Ovary (tissue), 7 donors: ENCODE measurements at regions not wholly inside any gene's neighbourhood (a gene's known extent, or its start where the extent isn't known, plus 50 kb on each side); places are given as distances from the start of the nearest gene placed in this dataset.

Experiments
- DNase-seq, 5 donors: peaks; one replicate each; pipeline ENCODE4 v3.0.0-alpha.2; 2019 to 2020
- H3K27ac ChIP-seq, 2 donors: fragments of 200-600 bp; one replicate each; pipeline versions ENCODE4 v1.5.1 to v1.8.0; 2019 to 2022
- H3K27me3 ChIP-seq: fragments of 200-600 bp; one replicate; pipeline ENCODE4 v1.8.0; 2022
- H3K36me3 ChIP-seq: fragments of 200-600 bp; sonication (generic); one replicate; pipeline ENCODE4 v1.5.1; 2019
- H3K4me1 ChIP-seq: one replicate; pipeline ENCODE4 v1.8.1; 2013; ENCODE audit warnings: mild to moderate bottlenecking, moderate library complexity; ENCODE audit not compliant: insufficient read depth
- H3K4me3 ChIP-seq: fragments of 200-600 bp; sonication (generic); one replicate; pipeline ENCODE4 v1.5.1; 2017
- H3K9me3 ChIP-seq, 2 donors: fragments of 200-600 bp in 1 of 2; sonication (generic) in 1 of 2; one replicate each; pipeline versions ENCODE4 v1.5.1 to v1.8.1; 2013 to 2019; ENCODE audit warnings: mild to moderate bottlenecking in 1 of 2, moderate library complexity in 1 of 2
- EP300 ChIP-seq: sonication (generic); formaldehyde crosslinking; IDR thresholded peaks from one replicate; pipeline ENCODE4 v1.6.1; 2017; ENCODE audit warnings: antibody characterized with exemption
- POLR2A ChIP-seq: fragments of 450-650 bp; IDR thresholded peaks from one replicate; pipeline ENCODE4 v1.6.1; 2017; ENCODE audit warnings: antibody characterized with exemption, mild to moderate bottlenecking, moderate library complexity
- WGBS, 3 donors: extraction: QIAGEN DNeasy Blood & Tissue Kit in 1 of 3; methylation state at CpG; one replicate each; pipeline versions ENCODE4 v1.1.5 to v1.1.7; 2013 to 2017; 5-methylcytosine and 5-hydroxymethylcytosine counted together
- intact Hi-C, 4 donors: fragments of 100-400 bp; cut with DNase I; formaldehyde crosslinking; loops; one replicate each; pipeline versions ENCODE4 v1.11.0 to v1.15.1; 2022 to 2023
- TF ChIP-seq, protein P1 (sequence below), 3 donors: fragments of 450-650 bp in 2 of 3; fragments of 200-600 bp in 1 of 3; IDR thresholded peaks; one replicate each; pipeline versions ENCODE4 v1.5.1 to v1.8.0; 2016 to 2022; ENCODE audit warnings: antibody characterized with exemption in 3 of 3, mild to moderate bottlenecking in 1 of 3
- donor health status: DM: no; HTN: no; CAD: no; lungs with moderate emphysema.
- donor health status: DM: no; HTN: no; CAD: no.
- donor health status: Bipolar disorder and iron deficiency.
- donor health status: DM: no; HTN: no; CAD: no.
- donor health status: DM: yes; HTN: yes; CAD: no.

DNA sequence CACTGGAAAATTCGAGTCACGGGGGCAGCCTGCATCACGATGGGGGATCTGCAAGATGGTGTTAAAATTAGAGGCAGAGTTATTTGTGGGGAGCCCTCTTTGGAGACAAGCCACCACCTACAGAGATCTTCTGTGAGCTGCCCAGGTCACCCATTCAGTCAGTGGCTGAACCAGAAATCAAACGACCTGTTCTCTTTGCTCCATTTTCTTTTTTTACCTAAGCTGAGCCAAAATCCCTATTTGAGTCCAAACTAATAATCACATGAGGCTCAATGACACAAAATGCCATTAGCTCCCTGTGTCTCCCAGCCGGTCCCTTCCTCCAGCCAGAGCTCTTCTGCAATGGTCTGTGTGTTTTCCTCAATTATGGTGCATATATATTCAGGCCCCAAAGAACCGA, 394.2 kb downstream of the AGTPBP1 start:
- H3K9me3 ChIP-seq: no peaks in the 10 kb centered on the region
- H3K4me3 ChIP-seq: no peak overlapping the region
- no peaks in the 10 kb centered on the region for H3K27me3 ChIP-seq
- TF ChIP-seq EP300 (no peak), POLR2A (no peak)
- TF ChIP-seq, protein P1, sequence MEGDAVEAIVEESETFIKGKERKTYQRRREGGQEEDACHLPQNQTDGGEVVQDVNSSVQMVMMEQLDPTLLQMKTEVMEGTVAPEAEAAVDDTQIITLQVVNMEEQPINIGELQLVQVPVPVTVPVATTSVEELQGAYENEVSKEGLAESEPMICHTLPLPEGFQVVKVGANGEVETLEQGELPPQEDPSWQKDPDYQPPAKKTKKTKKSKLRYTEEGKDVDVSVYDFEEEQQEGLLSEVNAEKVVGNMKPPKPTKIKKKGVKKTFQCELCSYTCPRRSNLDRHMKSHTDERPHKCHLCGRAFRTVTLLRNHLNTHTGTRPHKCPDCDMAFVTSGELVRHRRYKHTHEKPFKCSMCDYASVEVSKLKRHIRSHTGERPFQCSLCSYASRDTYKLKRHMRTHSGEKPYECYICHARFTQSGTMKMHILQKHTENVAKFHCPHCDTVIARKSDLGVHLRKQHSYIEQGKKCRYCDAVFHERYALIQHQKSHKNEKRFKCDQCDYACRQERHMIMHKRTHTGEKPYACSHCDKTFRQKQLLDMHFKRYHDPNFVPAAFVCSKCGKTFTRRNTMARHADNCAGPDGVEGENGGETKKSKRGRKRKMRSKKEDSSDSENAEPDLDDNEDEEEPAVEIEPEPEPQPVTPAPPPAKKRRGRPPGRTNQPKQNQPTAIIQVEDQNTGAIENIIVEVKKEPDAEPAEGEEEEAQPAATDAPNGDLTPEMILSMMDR (IDR thresholded peaks at IDR 0.05): no peak
- intact Hi-C loops: no loop called here
- WGBS, 3 donors: 70 to 76% (median 73%) methylated on average over 6 of the region's 6 CpGs
- H3K4me1 ChIP-seq: no peaks in the 10 kb centered on the region
- no peak for DNase-seq
- H3K27ac ChIP-seq: no peak overlapping the region
- H3K36me3 ChIP-seq: no peaks in the 10 kb centered on the region

DNA sequence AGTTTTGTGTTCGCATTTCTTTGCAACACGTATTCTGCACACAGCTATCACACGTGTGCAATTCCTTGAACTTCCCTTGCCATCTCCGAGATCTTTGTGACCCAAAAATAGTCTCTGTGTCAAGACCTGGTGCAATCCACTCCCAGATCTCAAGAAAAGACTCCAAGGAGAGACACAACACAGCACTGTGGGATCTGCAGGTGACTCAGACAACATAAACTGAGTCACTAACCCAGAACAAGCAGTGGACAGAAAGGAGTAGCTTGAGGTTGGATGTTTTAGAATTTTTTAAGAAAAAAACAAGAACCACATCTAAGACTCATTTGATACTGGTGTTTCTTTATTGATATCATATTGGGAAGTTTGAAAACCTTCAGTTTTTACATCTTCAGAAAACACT, 396.9 kb downstream of the AGTPBP1 start:
- TF ChIP-seq POLR2A (no peak), EP300 (no peak)
- TF ChIP-seq, protein P1 (IDR thresholded peaks at IDR 0.05): no peak
- WGBS, 3 donors: 42 to 52% (median 47%) methylated on average over 4 of the region's 4 CpGs
- Histone ChIP-seq H3K36me3 (no peaks in the 10 kb centered on the region), H3K4me3 (no peak overlapping the region), H3K9me3 (no peaks in the 10 kb centered on the region), H3K27me3 (no peaks in the 10 kb centered on the region), H3K27ac (no peak overlapping the region), H3K4me1 (no peaks in the 10 kb centered on the region)
- intact Hi-C loops: no loop called here
- DNase-seq: no peak

DNA sequence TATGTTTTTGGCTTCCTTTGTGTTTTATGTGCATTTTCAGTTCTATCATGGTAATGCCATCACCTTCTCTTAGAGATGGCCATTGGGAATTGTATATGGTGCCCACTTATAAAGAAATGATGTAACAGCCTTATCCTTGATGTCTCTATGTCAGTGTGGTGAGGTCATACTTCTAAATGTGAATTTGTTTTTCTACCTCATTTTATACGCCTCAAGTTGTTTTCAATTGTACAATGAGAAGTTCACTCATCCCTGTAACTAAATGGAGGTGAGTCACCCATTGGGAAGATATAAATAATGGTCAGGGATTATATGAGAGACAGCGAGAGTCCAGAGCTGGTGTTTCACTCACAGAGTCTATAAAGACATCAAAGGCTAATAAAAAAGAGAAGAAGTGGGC, 402.4 kb downstream of the AGTPBP1 start:
- intact Hi-C loops: no loop called here
- Histone ChIP-seq H3K4me1 (no peaks in the 10 kb centered on the region), H3K4me3 (no peak overlapping the region), H3K27me3 (no peaks in the 10 kb centered on the region), H3K27ac (no peak overlapping the region), H3K36me3 (no peaks in the 10 kb centered on the region), H3K9me3 (no peaks in the 10 kb centered on the region)
- 37 to 44% (median 43%) methylated on average over 2 of the region's 2 CpGs for WGBS, 3 donors
- DNase-seq: no peak
- TF ChIP-seq EP300 (no peak), POLR2A (no peak)
- TF ChIP-seq, protein P1 (IDR thresholded peaks at IDR 0.05): no peak

DNA sequence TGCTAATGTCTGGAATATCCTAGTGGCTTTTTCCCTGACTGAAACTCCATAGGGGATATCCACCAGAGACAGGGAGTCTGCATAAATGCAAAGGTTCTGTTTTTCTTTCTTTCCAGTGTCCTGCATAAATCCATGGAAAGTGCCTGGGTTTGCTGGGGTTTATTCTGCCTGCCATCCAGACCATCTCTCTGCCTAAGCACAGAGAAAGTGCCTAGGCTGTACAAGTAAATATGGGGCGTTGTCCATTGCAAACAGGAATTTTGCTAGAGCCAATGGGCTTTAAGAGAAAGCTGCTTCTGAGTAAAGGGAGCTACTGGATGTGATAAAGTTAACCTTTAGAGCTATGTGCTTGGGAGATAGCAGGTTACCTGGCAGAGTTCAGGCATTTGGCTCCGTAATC, 407.5 kb downstream of the AGTPBP1 start:
- no peaks in the 10 kb centered on the region for H3K9me3 ChIP-seq

More for the DNA sequence above, 407.5 kb downstream of the AGTPBP1 start:
- WGBS, 3 donors: 58 to 66% (median 64%) methylated on average over 2 of the region's 2 CpGs
- intact Hi-C loops: no loop called here
- DNase-seq: no peak
- Histone ChIP-seq H3K27ac (no peak overlapping the region), H3K27me3 (no peaks in the 10 kb centered on the region), H3K36me3 (no peaks in the 10 kb centered on the region), H3K4me3 (no peak overlapping the region), H3K4me1 (no peaks in the 10 kb centered on the region)
- no peak for TF ChIP-seq EP300
- TF ChIP-seq POLR2A: no peak
- TF ChIP-seq, protein P1 (IDR thresholded peaks at IDR 0.05): no peak
